ENCODE measurements at regions not wholly inside any gene's neighbourhood (a gene's known extent, or its start where the extent isn't known, plus 50 kb on each side); places are given as distances from the start of the nearest gene placed in this dataset.

GRCh38 chr9:126561582-126561981 is 52.1 kb upstream of the LMX1B start:
- no peak overlapping the region for H3K27ac Mint-ChIP-seq
- Histone ChIP-seq H3K9ac (ENCODE audit: extremely low read depth, low read length, poor library complexity, severe bottlenecking) (no peak overlapping the region), H3K4me1 (ENCODE audit: control insufficient read depth, insufficient read depth, low read length) (peaks cover 16% of the 10 kb centered on the region), H3K4me3 (ENCODE audit: low read length) (no peak overlapping the region), H3K27me3 (ENCODE audit: control insufficient read depth, insufficient read depth, low read length, poor library complexity, severe bottlenecking) (no peaks in the 10 kb centered on the region), H3K27ac (ENCODE audit: low read depth, low read length) (no peak overlapping the region), H3K36me3 (ENCODE audit: control insufficient read depth, insufficient read depth, low read length) (no peaks in the 10 kb centered on the region), H3K9me3 (ENCODE audit: control insufficient read depth, low read length) (peaks cover 5% of the 10 kb centered on the region)
- H3K4me3 Mint-ChIP-seq: no peak overlapping the region
- peaks cover 23% of the 10 kb centered on the region for H3K4me1 Mint-ChIP-seq
- no peaks in the 10 kb centered on the region for H3K9me3 Mint-ChIP-seq
- TF ChIP-seq, protein P1, sequence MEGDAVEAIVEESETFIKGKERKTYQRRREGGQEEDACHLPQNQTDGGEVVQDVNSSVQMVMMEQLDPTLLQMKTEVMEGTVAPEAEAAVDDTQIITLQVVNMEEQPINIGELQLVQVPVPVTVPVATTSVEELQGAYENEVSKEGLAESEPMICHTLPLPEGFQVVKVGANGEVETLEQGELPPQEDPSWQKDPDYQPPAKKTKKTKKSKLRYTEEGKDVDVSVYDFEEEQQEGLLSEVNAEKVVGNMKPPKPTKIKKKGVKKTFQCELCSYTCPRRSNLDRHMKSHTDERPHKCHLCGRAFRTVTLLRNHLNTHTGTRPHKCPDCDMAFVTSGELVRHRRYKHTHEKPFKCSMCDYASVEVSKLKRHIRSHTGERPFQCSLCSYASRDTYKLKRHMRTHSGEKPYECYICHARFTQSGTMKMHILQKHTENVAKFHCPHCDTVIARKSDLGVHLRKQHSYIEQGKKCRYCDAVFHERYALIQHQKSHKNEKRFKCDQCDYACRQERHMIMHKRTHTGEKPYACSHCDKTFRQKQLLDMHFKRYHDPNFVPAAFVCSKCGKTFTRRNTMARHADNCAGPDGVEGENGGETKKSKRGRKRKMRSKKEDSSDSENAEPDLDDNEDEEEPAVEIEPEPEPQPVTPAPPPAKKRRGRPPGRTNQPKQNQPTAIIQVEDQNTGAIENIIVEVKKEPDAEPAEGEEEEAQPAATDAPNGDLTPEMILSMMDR (conservative IDR thresholded peaks at IDR 0.05): no peak
- DNase-seq: no peak
- WGBS, 2 experiments (ENCODE audit: insufficient coverage in 1 of 2, insufficient read length in 1 of 2): 82 to 92% methylated on average over 6 to 9 of the region's 9 CpGs
- no peaks in the 10 kb centered on the region for H3K36me3 Mint-ChIP-seq (ENCODE audit: low read depth)
- H3K27me3 Mint-ChIP-seq (ENCODE audit: insufficient read depth): peaks cover 12% of the 10 kb centered on the region

- Mint-ChIP-seq H3K27me3 (ENCODE audit: insufficient read depth) (peaks cover 20% of the 10 kb centered on the region), H3K4me3 (no peak overlapping the region)
These were observed 50.2 kb upstream of the LMX1B start for GRCh38 chr9:126563556-126563955.

More at GRCh38 chr9:126563556-126563955, 50.2 kb upstream of the LMX1B start:
- no peaks in the 10 kb centered on the region for H3K36me3 Mint-ChIP-seq (ENCODE audit: low read depth)
- H3K27me3 ChIP-seq (ENCODE audit: control insufficient read depth, insufficient read depth, low read length, poor library complexity, severe bottlenecking): no peaks in the 10 kb centered on the region
- peaks cover 17% of the 10 kb centered on the region for H3K4me1 Mint-ChIP-seq
- 90 to 94% methylated on average over 2 to 4 of the region's 4 CpGs for WGBS, 2 experiments (ENCODE audit: insufficient coverage in 1 of 2, insufficient read length in 1 of 2)
- TF ChIP-seq, protein P1 (conservative IDR thresholded peaks at IDR 0.05): no peak
- H3K36me3 ChIP-seq (ENCODE audit: control insufficient read depth, insufficient read depth, low read length): no peaks in the 10 kb centered on the region
- no peak overlapping the region for H3K9ac ChIP-seq (ENCODE audit: extremely low read depth, low read length, poor library complexity, severe bottlenecking)
- H3K4me3 ChIP-seq (ENCODE audit: low read length): no peak overlapping the region
- no peak for DNase-seq
- no peak overlapping the region for H3K27ac Mint-ChIP-seq
- no peaks in the 10 kb centered on the region for H3K9me3 Mint-ChIP-seq
- H3K27ac ChIP-seq (ENCODE audit: low read depth, low read length): no peak overlapping the region
- peaks cover 5% of the 10 kb centered on the region for H3K9me3 ChIP-seq (ENCODE audit: control insufficient read depth, low read length)
- peaks cover 16% of the 10 kb centered on the region for H3K4me1 ChIP-seq (ENCODE audit: control insufficient read depth, insufficient read depth, low read length)
